IMR-90 (cell line): ENCODE measurements at regions not wholly inside any gene's neighbourhood (a gene's known extent, or its start where the extent isn't known, plus 50 kb on each side); places are given as distances from the start of the nearest gene placed in this dataset.

ENCODE experiments used
- CEBPB ChIP-seq: IDR thresholded peaks from 2 replicates; pipeline ENCODE4 v1.6.1; 2012; ENCODE audit warnings: low read depth, low read length, improper control_type of control experiment
- FOS ChIP-seq: fragments of 150-350 bp; IDR thresholded peaks from 2 replicates; pipeline ENCODE4 v1.6.1; 2016; ENCODE audit warnings: low read depth, low read length
- MAZ ChIP-seq: IDR thresholded peaks from 2 replicates; pipeline ENCODE4 v1.6.1; 2012; ENCODE audit warnings: low read depth, mild to moderate bottlenecking, low read length, improper control_type of control experiment, moderate library complexity, borderline replicate concordance
- POLR2A ChIP-seq: IDR thresholded peaks from 2 replicates; pipeline ENCODE4 v1.6.1; 2012; ENCODE audit warnings: mild to moderate bottlenecking, low read depth, low read length
- TF ChIP-seq, protein P1 (sequence below): conservative IDR thresholded peaks from 2 replicates; pipeline ENCODE4 v1.5.1; 2012; ENCODE audit warnings: mild to moderate bottlenecking, low read depth, low read length, improper control_type of control experiment
- TF ChIP-seq, protein P2 (sequence below): fragments of 150-350 bp; IDR thresholded peaks from 2 replicates; pipeline ENCODE4 v1.6.1; 2016; ENCODE audit warnings: low read depth, mild to moderate bottlenecking, low read length, moderate library complexity, borderline replicate concordance

DNA sequence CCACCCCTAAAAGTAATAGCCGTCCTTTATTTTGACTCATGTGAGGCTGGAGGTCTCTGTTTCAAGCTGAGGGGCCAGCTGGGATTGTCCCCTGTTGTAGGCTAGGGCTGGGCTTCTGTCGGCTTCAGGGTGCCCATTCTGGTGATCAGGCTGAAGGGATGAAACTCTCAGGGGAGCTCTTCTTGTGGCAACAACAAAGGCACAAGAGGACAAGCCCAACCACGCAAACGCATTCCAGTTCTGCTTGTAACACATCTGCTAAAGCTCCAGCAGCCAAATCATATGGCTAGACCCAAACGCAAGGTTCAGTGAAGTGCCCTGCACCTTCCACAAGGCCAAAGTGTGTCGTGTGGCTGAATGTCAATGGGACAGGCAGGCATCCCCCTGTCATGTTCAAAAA lies 405.7 kb downstream of the INHBA start:
- TF ChIP-seq, protein P1, sequence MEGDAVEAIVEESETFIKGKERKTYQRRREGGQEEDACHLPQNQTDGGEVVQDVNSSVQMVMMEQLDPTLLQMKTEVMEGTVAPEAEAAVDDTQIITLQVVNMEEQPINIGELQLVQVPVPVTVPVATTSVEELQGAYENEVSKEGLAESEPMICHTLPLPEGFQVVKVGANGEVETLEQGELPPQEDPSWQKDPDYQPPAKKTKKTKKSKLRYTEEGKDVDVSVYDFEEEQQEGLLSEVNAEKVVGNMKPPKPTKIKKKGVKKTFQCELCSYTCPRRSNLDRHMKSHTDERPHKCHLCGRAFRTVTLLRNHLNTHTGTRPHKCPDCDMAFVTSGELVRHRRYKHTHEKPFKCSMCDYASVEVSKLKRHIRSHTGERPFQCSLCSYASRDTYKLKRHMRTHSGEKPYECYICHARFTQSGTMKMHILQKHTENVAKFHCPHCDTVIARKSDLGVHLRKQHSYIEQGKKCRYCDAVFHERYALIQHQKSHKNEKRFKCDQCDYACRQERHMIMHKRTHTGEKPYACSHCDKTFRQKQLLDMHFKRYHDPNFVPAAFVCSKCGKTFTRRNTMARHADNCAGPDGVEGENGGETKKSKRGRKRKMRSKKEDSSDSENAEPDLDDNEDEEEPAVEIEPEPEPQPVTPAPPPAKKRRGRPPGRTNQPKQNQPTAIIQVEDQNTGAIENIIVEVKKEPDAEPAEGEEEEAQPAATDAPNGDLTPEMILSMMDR = no peak
- TF ChIP-seq POLR2A (no peak), FOS (no peak), MAZ (no peak), CEBPB (no peak)
- TF ChIP-seq, protein P2, sequence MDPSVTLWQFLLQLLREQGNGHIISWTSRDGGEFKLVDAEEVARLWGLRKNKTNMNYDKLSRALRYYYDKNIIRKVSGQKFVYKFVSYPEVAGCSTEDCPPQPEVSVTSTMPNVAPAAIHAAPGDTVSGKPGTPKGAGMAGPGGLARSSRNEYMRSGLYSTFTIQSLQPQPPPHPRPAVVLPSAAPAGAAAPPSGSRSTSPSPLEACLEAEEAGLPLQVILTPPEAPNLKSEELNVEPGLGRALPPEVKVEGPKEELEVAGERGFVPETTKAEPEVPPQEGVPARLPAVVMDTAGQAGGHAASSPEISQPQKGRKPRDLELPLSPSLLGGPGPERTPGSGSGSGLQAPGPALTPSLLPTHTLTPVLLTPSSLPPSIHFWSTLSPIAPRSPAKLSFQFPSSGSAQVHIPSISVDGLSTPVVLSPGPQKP = no peak
